ENCODE measurements at regions not wholly inside any gene's neighbourhood (a gene's known extent, or its start where the extent isn't known, plus 50 kb on each side); places are given as distances from the start of the nearest gene placed in this dataset.

DNA sequence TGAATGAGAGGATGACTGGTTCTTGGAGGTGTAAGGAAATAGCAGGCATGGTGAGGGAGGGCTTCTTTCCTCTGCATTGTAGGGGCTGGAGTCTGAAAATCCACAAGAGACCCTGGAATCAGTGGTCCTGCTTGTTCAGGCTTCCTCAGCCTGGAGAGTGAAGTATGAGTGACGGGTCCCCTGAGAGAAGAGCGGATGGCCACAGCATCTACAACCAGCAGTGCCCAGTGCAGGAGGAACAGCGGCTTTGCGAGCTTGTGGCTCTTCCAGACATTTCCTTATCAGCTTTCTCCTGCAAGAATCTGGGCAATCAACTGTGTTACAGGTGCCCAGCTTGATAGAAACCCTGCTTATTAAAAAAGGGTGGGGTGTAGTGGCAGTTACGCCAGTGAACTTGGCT, 97.0 kb upstream of the HES1 start:
- Histone ChIP-seq H3K9me3 (ENCODE audit: insufficient read depth, low read depth, low read length) (no peaks in the 10 kb centered on the region), H3K9ac (ENCODE audit: low read depth, low read length) (no peak overlapping the region), H3K27me3 (ENCODE audit: insufficient read depth, low read length) (no peaks in the 10 kb centered on the region; the same call in 1 of the 2 replicates), H3K36me3 (ENCODE audit: insufficient read depth, low read depth, low read length) (no peaks in the 10 kb centered on the region), H3K4me3 (ENCODE audit: low read length) (no peak overlapping the region), H3K27ac (ENCODE audit: low read length) (no peak overlapping the region), H3K4me1 (ENCODE audit: insufficient read depth, low read length) (no peaks in the 10 kb centered on the region; the same call in 1 of the 2 replicates)

DNA sequence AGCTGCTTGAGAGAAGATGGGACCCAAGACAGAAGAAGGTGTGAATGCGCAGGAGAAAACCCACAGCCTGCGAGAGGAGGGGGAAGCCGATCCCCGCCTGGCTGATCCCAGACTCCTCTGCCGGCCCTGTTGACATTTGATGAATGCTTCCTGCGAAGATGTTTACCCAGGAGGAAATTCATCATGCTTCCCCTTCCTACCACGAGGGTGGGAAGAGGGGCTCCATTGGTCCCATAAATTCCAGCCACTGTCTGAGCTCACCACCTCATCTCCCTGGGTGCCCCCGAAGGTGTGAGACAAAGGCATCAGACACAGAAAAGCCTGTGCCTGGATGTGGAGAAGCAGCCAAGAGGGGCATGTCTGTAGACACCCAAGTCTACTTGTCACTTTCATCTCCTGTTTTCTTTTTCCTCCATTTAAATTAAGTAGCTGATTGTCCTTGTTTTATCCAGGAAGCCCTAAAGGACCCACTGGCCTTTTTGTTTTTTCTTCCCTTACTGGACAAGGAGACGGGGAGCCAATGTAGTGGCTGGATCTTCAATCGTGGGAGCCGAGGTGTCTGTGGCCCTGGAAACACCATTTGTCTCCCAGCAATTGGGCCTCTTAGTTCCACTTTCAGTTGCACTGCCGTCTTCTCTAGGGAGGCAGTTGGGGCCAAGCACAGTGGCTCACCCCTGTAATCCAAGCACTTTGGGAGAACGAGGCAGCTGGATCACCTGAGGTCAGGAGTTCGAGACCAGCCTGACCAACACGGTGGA, 95.3 kb upstream of the HES1 start:
- no peaks in the 10 kb centered on the region; the same call in 1 of the 2 replicates for H3K4me1 ChIP-seq (ENCODE audit: insufficient read depth, low read length)
- H3K9ac ChIP-seq (ENCODE audit: low read depth, low read length) = no peak overlapping the region
- H3K9me3 ChIP-seq (ENCODE audit: insufficient read depth, low read depth, low read length) = no peaks in the 10 kb centered on the region
- H3K27ac ChIP-seq (ENCODE audit: low read length) = no peak overlapping the region
- no peaks in the 10 kb centered on the region for H3K36me3 ChIP-seq (ENCODE audit: insufficient read depth, low read depth, low read length)
- no peak overlapping the region for H3K4me3 ChIP-seq (ENCODE audit: low read length)
- H3K27me3 ChIP-seq (ENCODE audit: insufficient read depth, low read length) = no peaks in the 10 kb centered on the region; the same call in 1 of the 2 replicates

DNA sequence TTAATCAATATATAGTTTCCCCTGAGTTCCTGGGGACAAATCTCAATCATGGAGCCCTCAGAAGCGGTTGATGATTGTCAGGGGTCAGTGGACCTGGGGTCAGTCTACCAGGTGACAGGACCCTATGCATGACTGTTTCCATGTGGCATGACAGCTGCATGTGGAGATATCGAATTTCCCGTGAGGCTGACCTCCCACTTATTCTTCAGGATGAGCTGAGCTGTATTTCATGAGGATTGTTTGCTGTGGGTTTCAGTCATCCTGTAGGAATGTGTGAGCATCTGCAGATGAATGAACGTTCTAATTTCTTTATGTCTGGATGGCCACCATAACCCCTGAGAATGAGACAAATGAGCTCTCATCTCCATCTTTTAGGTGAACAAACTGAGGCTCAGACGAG, 93.0 kb upstream of the HES1 start:
- Histone ChIP-seq H3K9ac (ENCODE audit: low read depth, low read length) (no peak overlapping the region), H3K36me3 (ENCODE audit: insufficient read depth, low read depth, low read length) (no peaks in the 10 kb centered on the region), H3K27me3 (ENCODE audit: insufficient read depth, low read length) (no peaks in the 10 kb centered on the region), H3K4me1 (ENCODE audit: insufficient read depth, low read length) (no peaks in the 10 kb centered on the region; the same call in 1 of the 2 replicates), H3K27ac (ENCODE audit: low read length) (no peak overlapping the region), H3K9me3 (ENCODE audit: insufficient read depth, low read depth, low read length) (no peaks in the 10 kb centered on the region), H3K4me3 (ENCODE audit: low read length) (no peak overlapping the region)

DNA sequence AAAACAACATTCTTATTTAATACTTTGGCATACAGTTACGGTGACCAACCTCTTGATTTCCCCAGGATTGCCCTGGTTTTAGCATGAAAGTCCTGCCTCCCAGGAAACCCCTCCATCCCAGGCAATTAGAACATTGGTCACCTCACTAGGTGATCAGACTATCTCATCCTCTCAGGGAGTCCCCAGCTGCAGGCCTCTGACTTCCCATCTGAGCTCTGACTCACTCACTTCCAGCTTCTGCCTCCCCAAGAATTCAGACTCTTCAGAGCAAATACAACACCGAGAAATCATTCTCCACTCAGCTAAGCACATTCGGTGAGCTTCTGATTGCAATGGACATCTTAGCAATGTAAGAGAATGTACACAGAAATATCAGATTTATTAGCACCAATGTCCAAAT, 92.4 kb upstream of the HES1 start:
- Histone ChIP-seq H3K4me1 (ENCODE audit: insufficient read depth, low read length) (no peaks in the 10 kb centered on the region; the same call in 1 of the 2 replicates), H3K36me3 (ENCODE audit: insufficient read depth, low read depth, low read length) (no peaks in the 10 kb centered on the region), H3K27ac (ENCODE audit: low read length) (no peak overlapping the region), H3K4me3 (ENCODE audit: low read length) (no peak overlapping the region), H3K27me3 (ENCODE audit: insufficient read depth, low read length) (no peaks in the 10 kb centered on the region), H3K9ac (ENCODE audit: low read depth, low read length) (no peak overlapping the region), H3K9me3 (ENCODE audit: insufficient read depth, low read depth, low read length) (no peaks in the 10 kb centered on the region)

DNA sequence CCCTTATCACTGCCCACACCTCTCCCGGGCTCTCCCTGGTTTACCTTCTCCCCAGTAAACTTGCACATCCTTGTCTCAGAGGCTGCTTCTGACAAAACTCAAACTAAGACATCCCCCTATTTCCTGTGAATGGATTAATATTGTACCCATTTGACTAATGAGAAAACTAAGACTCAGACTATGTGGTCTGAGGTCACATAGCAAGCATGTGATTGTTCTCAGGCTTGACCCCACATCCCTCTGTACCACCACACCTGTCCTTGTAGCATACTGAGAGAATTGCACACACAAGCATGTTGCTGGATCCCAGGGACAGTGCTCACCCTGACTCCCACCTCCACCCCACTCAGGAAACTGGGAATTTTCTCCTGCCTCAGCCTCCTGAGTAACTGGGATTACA, 90.7 kb upstream of the HES1 start:
- H3K4me3 ChIP-seq (ENCODE audit: low read length) = no peak overlapping the region

DNA sequence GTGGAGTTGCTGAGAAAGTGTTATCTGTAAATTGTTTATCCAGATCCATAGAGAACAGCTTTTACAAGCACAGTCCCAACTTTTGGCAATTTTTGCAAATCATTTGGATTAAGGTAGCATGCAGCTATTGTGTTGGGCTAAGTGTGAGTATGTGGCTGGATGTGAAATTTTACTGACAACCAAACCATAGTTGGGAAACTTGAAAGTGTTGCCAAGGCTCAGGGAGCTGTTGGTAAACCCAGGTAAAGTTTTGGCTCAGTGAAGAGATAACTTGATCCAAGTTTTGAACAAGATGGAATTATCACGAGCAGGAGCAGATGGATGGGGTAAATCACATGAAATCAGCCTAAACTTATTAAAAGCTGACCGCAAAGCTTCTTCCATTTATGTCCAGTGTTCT, 90.0 kb upstream of the HES1 start:
- Histone ChIP-seq H3K9ac (ENCODE audit: low read depth, low read length) (no peak overlapping the region), H3K27me3 (ENCODE audit: insufficient read depth, low read length) (no peaks in the 10 kb centered on the region), H3K4me3 (ENCODE audit: low read length) (no peak overlapping the region), H3K4me1 (ENCODE audit: insufficient read depth, low read length) (no peaks in the 10 kb centered on the region; the same call in 1 of the 2 replicates), H3K36me3 (ENCODE audit: insufficient read depth, low read depth, low read length) (no peaks in the 10 kb centered on the region), H3K27ac (ENCODE audit: low read length) (no peak overlapping the region), H3K9me3 (ENCODE audit: insufficient read depth, low read depth, low read length) (peaks cover 9% of the 10 kb centered on the region; the same call in 1 of the 2 replicates)

More for the DNA sequence above, 90.7 kb upstream of the HES1 start:
- Histone ChIP-seq H3K9me3 (ENCODE audit: insufficient read depth, low read depth, low read length) (0 out of 2 replicates have a peak, but pooled peaks cover 3% of the 10 kb centered on the region), H3K4me1 (ENCODE audit: insufficient read depth, low read length) (no peaks in the 10 kb centered on the region; the same call in 1 of the 2 replicates), H3K36me3 (ENCODE audit: insufficient read depth, low read depth, low read length) (no peaks in the 10 kb centered on the region), H3K27ac (ENCODE audit: low read length) (no peak overlapping the region), H3K9ac (ENCODE audit: low read depth, low read length) (no peak overlapping the region), H3K27me3 (ENCODE audit: insufficient read depth, low read length) (no peaks in the 10 kb centered on the region)

DNA sequence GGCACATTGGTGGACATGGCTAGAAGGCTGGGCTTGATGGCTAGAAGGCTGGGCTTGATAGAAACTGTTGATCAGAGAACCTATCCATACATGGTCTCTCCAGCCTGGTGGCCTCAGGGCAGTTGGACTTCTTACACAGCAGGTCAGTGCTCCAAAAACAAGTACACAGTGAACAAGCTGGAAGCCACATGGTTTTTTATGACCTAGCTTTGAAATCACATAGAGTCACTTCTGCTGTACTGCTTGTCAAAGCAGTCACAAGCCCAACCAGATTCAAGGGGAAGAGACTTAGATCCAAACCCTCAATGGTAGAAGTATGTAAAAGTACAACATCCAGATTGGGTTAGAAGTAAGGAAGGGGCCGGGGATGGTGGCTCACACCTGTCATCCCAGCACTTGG, 89.4 kb upstream of the HES1 start:
- Histone ChIP-seq H3K9ac (ENCODE audit: low read depth, low read length) (no peak overlapping the region), H3K36me3 (ENCODE audit: insufficient read depth, low read depth, low read length) (no peaks in the 10 kb centered on the region), H3K27me3 (ENCODE audit: insufficient read depth, low read length) (no peaks in the 10 kb centered on the region), H3K9me3 (ENCODE audit: insufficient read depth, low read depth, low read length) (peaks cover 15% of the 10 kb centered on the region), H3K4me1 (ENCODE audit: insufficient read depth, low read length) (no peaks in the 10 kb centered on the region; the same call in 1 of the 2 replicates), H3K27ac (ENCODE audit: low read length) (no peak overlapping the region), H3K4me3 (ENCODE audit: low read length) (no peak overlapping the region)

DNA sequence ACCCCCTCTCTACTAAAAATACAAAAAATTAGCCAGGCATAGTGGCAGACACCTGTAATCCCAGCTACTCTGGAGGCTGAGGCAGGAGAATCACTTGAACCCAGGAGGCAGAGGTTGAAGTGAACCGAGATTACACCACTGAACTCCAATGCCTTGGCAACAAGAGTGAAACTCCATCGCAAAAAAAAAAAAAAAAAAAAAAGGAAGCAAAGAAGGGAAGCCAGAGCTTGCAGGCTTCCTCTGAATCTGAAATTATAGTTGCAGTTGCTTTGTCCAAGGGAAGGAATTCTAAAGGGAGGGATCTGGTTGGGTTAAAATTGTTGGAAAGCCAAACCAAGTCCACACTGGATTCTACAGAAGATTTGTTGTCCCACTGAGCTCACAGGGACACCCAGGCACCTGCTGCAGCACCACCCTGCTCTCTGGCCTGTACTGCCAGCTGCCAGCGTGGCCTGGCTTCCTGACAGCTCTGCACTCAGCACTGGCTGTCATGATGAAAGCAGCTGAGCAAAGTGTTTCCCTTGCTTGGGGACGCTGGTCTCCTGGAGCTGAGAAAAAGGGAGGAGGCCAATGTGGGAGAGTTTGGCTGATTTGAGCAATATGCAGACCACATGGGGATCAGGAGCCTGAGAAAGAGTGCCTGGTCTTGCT, 88.8 kb upstream of the HES1 start:
- no peak overlapping the region for H3K9ac ChIP-seq (ENCODE audit: low read depth, low read length)

DNA sequence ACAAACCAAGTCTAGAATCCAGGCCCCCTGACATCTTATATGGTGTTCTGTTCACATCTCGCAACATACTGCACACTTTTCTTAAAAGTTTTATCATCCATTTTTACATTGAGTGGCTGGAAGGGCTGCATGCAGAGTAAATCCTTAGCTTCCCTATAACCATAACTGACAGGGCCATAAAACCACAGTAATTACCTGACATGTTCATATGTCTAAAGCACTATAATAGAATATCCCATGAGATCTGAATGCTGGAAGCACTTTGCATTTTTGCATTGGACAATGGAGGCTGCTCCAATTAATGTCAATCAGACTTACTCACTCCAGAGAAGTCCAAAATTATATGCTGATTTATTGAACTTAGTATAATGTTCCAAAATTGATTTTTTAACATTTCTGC, 86.6 kb upstream of the HES1 start:
- no peak overlapping the region for H3K9ac ChIP-seq (ENCODE audit: low read depth, low read length)

More for the DNA sequence above, 88.8 kb upstream of the HES1 start:
- H3K9me3 ChIP-seq (ENCODE audit: insufficient read depth, low read depth, low read length) = peaks cover 16% of the 10 kb centered on the region
- H3K4me1 ChIP-seq (ENCODE audit: insufficient read depth, low read length) = no peaks in the 10 kb centered on the region; the same call in 1 of the 2 replicates
- no peak overlapping the region for H3K27ac ChIP-seq (ENCODE audit: low read length)
- no peaks in the 10 kb centered on the region for H3K27me3 ChIP-seq (ENCODE audit: insufficient read depth, low read length)
- no peaks in the 10 kb centered on the region for H3K36me3 ChIP-seq (ENCODE audit: insufficient read depth, low read depth, low read length)
- no peak overlapping the region for H3K4me3 ChIP-seq (ENCODE audit: low read length)

DNA sequence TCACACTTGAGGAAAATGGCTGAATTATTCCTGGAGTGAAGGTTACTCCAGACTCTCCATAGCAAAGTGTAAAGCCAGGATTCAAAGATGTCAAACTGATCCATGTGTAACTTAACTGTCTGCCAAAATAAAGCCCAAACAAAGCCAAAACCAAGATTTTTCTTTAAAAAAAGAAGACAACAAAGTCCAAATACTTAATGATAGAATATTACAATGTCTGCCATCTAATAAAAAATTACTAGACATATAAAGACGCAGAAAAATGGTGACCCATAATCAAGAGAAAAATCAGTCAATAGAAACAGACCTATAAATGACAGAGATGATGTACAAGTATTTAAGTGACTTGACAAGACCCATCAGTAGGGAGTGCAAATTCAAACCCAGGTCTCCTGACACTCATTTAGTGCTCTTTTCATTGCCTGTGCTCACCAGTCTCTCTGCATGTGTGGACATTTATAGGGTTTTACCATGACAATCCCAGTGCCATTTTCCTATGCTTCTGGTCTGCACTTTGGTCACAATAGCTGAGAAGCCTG, 85.1 kb upstream of the HES1 start:
- Histone ChIP-seq H3K27ac (ENCODE audit: low read length) (no peak overlapping the region), H3K9ac (ENCODE audit: low read depth, low read length) (no peak overlapping the region), H3K4me3 (ENCODE audit: low read length) (no peak overlapping the region), H3K27me3 (ENCODE audit: insufficient read depth, low read length) (peaks cover 23% of the 10 kb centered on the region), H3K9me3 (ENCODE audit: insufficient read depth, low read depth, low read length) (peaks cover 16% of the 10 kb centered on the region), H3K4me1 (ENCODE audit: insufficient read depth, low read length) (peaks cover 17% of the 10 kb centered on the region; the same call in 1 of the 2 replicates), H3K36me3 (ENCODE audit: insufficient read depth, low read depth, low read length) (no peaks in the 10 kb centered on the region)

More for the DNA sequence above, 86.6 kb upstream of the HES1 start:
- Histone ChIP-seq H3K27ac (ENCODE audit: low read length) (no peak overlapping the region), H3K4me1 (ENCODE audit: insufficient read depth, low read length) (peaks cover 2% of the 10 kb centered on the region; the same call in 1 of the 2 replicates), H3K36me3 (ENCODE audit: insufficient read depth, low read depth, low read length) (no peaks in the 10 kb centered on the region), H3K27me3 (ENCODE audit: insufficient read depth, low read length) (peaks cover 13% of the 10 kb centered on the region), H3K4me3 (ENCODE audit: low read length) (no peak overlapping the region), H3K9me3 (ENCODE audit: insufficient read depth, low read depth, low read length) (peaks cover 16% of the 10 kb centered on the region)

DNA sequence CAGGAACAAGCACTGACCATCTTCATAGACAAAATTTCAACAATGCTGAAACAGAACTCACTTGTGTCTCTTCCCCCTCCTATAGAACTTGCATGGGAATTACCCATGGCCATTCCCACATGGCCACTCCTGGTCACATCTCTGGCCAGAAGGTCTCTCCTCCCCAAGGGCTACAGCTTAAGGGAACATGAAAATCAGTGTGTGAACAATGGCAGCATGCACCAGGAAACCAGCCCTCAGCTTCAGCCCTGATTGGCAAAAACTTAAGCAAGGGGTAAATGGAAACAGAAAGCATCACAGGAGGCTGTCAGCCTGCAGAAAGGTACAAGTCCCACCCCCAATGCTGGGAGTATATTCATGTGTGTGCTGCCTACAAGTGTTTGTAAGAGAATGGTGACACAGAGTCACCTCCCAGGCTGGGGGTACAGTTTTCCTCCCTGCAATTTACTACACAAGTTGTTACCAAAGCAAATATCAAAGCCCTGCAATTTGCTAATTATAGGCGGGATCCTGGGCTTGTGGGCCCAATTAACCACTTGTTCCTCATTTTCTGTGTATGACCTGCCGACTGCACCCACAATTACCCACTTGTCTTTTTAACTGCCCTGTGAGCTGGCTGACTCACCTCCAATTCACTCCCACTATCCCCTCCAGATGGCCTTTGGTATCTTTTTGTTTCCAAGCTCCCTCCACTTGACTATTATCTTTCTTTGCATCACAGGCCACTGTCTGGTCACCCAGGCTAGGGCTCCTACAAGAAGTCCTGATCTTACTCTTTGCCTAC, 84.4 kb upstream of the HES1 start:
- Histone ChIP-seq H3K9ac (ENCODE audit: low read depth, low read length) (no peak overlapping the region), H3K36me3 (ENCODE audit: insufficient read depth, low read depth, low read length) (no peaks in the 10 kb centered on the region), H3K4me3 (ENCODE audit: low read length) (no peak overlapping the region), H3K27me3 (ENCODE audit: insufficient read depth, low read length) (peaks cover 28% of the 10 kb centered on the region), H3K4me1 (ENCODE audit: insufficient read depth, low read length) (peaks cover 18% of the 10 kb centered on the region; the same call in 1 of the 2 replicates), H3K27ac (ENCODE audit: low read length) (no peak overlapping the region), H3K9me3 (ENCODE audit: insufficient read depth, low read depth, low read length) (peaks cover 16% of the 10 kb centered on the region)
